Tongue (tissue), 1 donor: ENCODE measurements at regions not wholly inside any gene's neighbourhood (a gene's known extent, or its start where the extent isn't known, plus 50 kb on each side); places are given as distances from the start of the nearest gene placed in this dataset.
A peak's percentile ranks its signal among the peaks of the same experiment; 100 is the strongest.
"Not testable (repeated sequence)": the region's sequence is repeated elsewhere in the genome, so short reads cannot be mapped to it uniquely, and the experiment has no call there.

Experiments used
- DNase-seq: peaks from one replicate; pipeline ENCODE4 v3.0.0-alpha.2; 2015

- DNase-seq: peak; percentile 25
These were observed 369.2 kb upstream of the NRP1 start for GRCh38 chr10:33703501-33704213.

DNA sequence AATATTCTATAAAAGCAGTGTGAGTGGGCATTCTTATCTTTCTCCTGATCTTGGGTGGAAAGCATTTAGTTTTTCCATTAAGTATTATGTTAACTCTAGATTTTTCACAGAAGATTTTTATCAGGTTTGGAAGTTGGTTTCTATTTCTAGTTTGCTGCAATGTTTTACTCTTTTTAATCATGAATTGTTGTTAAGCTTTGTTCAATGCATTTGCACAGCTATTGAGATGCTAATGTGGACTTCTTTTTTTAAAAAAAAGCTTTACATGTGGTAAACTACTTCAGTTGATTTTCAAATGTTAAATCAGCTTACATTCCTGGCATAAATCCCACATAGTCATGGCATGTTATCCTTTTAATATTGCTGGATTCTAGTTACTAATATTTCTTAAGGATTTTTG is 363.6 kb upstream of the NRP1 start:
- no peak for DNase-seq

DNA sequence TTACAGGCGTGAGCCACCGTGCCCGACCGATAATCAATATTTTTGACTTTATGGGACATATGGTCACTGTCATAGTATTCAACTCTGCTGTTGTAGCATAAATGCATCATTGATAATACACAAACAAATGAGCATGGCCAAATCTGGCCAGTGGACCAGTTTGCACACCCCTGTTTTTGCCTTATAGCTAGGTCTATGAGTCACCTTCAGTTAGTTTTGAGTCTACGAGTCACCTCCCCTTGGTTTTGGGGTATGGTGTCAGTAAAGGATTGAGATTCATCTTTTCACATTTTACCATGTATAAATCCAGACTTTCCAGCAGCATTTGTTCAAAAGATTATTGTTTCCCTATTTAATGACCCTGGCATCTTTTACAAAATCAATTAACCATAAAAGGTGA is 362.5 kb upstream of the NRP1 start:
- DNase-seq: no peak

DNA sequence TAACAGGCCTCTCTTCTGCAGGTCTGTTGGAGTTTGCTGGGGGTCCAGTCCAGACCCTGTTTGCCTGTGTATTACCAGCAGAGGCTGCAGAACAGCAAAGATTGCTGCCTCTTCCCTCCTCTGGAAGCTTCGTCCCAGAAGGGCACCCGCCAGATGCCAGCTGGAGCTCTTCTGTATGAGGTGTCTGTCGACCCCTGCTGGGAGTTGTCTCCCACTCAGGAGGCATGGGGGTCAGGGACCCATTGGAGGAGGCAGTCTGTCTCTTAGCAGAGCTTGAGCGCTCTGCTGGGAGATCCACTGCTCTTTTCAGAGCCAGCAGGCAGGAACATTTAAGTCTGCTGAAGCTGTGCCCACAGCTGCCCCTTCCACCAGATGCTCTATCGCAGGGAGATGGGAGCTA is 361.1 kb upstream of the NRP1 start:
- DNase-seq: no peak

DNA sequence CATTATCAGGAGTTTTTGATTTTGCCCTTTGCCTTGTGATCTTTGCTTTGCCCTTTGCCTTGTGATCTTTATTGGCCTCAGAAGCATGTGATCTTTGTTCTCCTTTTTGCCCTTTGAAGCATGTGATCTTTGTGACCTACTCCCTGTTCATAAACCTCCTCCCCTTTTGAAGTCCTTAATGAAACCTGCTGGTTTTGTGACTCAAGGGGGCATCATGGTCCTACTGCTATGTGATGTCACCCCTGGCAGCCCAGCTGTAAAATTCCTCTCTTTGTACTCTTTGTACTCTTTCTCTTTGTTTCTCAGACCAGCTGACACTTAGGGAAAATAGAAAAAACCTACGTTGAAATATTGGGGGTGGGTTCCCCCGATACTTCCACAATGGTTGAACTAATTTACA is 356.1 kb upstream of the NRP1 start:
- not testable (repeated sequence) for DNase-seq

GRCh38 chr10:33688506-33688905 is 354.0 kb upstream of the NRP1 start:
- no peak for DNase-seq

DNA sequence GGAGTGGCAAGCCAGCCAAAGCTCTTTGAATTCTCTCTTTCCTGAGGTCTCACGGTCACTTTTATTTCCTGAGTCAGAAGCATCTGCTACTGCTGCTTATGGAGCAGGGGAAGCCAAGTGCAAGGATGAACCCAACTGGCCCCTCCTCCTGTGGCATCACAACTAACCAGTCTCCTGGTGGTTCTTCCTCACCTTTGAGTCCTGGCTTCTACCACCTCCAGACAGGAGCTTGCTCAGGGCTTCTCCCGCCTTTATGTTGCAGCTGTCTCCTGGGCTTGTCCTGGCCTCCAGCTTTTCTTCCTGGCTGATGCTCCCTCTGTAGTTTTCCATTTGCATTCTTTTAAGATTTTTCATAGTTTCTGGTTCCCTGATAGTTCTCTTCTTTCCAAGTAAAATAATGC is 349.7 kb upstream of the NRP1 start:
- peak; percentile 76 for DNase-seq

- DNase-seq: no peak
These were observed 347.1 kb upstream of the NRP1 start for GRCh38 chr10:33681595-33681994.

DNA sequence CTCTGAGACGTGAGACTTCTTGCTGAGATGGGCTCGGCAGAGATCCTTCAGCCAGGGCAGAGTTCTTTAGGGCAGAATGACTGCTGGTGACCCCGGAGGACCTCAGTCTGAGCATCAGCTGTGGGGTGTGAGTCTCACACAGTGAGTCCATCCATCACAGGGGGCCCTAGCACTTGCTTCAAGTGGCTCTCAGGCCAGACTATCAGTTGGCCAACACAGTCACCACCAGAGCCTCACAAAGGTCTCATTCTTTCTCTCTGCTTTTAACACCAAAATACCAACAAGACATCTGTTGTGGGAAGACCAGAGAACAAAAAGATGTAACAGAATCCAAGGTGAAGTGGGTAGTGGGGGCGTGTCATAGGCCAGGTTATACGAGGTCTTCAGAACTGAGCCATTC is 345.6 kb upstream of the NRP1 start:
- no peak for DNase-seq

GRCh38 chr10:33676606-33677339 is 342.3 kb upstream of the NRP1 start:
- DNase-seq: no peak

GRCh38 chr10:33674986-33675599 is 340.6 kb upstream of the NRP1 start:
- DNase-seq: peak; percentile 82

GRCh38 chr10:33674491-33674890 is 340.0 kb upstream of the NRP1 start:
- peak; percentile 88 for DNase-seq

DNA sequence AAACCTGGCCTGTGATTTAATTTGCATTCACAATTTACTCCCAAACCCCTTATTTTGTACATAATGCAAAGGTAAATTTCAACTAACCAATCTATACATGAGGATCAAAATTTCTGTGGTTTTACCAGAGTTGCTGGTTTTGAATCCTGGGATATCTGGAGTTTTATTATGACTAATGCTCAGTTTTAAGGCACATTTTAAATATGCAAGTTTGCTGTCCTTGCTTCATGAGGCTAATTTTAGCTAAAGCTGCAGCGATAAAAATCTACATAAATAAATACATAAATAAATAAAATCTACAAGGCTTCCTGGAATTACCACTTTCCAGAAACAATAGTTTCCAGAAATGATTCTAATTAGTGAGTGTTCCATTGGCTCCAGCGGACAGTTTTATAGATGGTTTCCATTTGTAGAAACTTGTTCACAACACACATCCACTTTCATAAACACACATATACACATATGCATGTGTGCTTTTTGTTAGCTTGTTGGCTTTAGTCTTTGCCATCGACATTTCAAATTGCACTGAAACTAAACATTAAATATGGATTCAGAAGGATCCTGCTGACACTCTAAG is 339.5 kb upstream of the NRP1 start:
- DNase-seq: peak; percentile 68

DNA sequence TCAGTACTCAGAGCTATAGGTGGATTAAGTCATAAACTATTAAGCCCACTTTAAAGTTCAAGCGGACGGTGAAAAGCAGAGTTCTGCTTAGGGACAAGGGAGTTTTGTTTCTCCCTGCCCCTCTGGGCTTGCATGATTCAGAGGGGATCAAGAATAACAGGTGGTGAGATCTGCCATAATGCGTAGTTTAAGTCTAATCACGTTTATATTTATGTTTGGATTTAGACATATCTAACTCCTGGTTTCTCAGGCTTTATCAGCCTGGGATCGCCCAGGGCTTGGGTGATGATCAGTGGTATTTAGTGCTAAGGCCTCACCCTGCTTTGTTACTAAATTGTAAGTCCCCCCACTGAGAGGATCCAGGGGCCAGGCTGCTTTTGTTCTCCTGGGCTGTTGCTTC is 335.4 kb upstream of the NRP1 start:
- peak; percentile 51 for DNase-seq

DNA sequence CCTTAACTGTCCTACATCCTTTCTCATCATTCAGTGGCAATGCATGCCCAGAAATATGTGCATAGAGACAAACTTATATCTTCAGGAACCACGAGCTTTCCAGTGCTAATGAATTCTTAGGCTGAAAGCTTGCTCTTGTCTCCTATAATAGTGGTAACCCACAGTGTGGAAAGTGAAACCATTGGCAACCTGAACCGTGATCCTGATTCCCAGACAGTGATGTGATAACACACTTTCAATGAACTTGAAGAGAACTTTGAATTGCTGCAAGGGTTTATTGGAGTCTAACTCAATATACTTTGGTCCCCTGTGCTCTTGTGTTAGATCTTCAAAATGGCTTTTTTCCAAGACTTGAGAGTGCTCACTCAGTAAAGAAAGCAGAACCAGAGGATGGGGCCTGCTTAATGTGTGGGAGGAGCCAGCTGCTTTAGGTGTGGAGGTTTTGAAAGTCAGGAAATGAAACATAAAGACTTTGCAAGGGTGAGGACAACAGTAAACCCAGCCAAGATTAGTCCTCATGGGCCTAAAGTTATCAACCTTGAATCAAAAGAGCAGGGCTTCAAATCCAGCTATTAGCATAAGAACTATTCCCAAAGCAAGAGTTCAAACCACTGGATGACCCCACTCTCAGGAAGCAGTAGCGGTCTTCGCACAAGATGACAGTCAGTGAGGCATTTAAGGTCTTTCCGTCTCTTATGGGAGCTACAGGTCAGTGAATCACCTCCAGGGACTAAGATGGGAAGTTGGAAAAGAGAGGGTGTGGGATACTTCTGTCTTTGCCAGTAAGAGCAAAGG is 332.4 kb upstream of the NRP1 start:
- no peak for DNase-seq

- no peak for DNase-seq
These were observed 331.0 kb upstream of the NRP1 start for GRCh38 chr10:33665501-33665900.

- DNase-seq: no peak
These were observed 329.6 kb upstream of the NRP1 start for GRCh38 chr10:33664070-33664469.

GRCh38 chr10:33661580-33662336 is 327.3 kb upstream of the NRP1 start:
- peak; percentile 67 for DNase-seq

GRCh38 chr10:33660329-33660728 is 325.9 kb upstream of the NRP1 start:
- DNase-seq: no peak

DNA sequence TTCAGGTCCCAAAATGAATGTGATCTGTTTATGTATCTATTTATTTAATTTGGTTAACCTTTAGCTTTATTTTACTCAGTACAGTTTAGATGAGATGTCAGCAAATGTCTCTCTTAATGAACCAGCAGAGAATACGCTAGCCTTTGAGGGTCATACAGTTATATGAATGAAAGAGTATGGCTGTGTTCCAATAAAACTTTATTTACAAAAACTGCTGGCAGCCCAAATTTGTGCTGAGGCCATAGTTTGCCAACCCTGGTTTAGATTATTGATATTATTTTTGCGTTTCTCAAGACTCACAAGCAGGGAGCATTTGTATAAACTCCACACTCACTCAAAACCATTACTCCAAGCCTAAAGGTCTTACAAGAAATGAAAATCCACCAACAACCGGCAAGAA is 323.4 kb upstream of the NRP1 start:
- no peak for DNase-seq

- no peak for DNase-seq
These were observed 322.9 kb upstream of the NRP1 start for GRCh38 chr10:33657154-33657908.
